RWPE2 (cell line): ENCODE measurements at regions not wholly inside any gene's neighbourhood (a gene's known extent, or its start where the extent isn't known, plus 50 kb on each side); places are given as distances from the start of the nearest gene placed in this dataset.

Experiments used
- ATAC-seq: fragments of 200-7000 bp; cut with Tn5 transposase; 3 replicates; pipeline ENCODE4 v1.9.1; 2021; ENCODE audit warnings: low read depth
- DNase-seq: peaks from one replicate; pipeline ENCODE4 v3.0.0-alpha.2; 2020; ENCODE audit warnings: low spot score
- H3K27ac ChIP-seq: fragments of 450-650 bp; 2 replicates; pipeline ENCODE4 v1.5.1; 2017; ENCODE audit warnings: mild to moderate bottlenecking; ENCODE audit not compliant: poor library complexity, severe bottlenecking
- H3K27me3 ChIP-seq: fragments of 250-450 bp; sonication (Bioruptor Pico); 2 replicates; pipeline ENCODE4 v1.5.1; 2021; ENCODE audit warnings: mild to moderate bottlenecking, moderate library complexity; ENCODE audit not compliant: insufficient read depth, poor library complexity, severe bottlenecking
- H3K36me3 ChIP-seq: fragments of 250-450 bp; sonication (Bioruptor Pico); 2 replicates; pipeline ENCODE4 v1.5.1; 2020; ENCODE audit warnings: low read depth, mild to moderate bottlenecking, moderate library complexity
- H3K4me1 ChIP-seq: fragments of 250-450 bp; sonication (Bioruptor Pico); 2 replicates; pipeline ENCODE4 v1.5.1; 2021; ENCODE audit warnings: mild to moderate bottlenecking, moderate library complexity; ENCODE audit not compliant: insufficient read depth, poor library complexity, severe bottlenecking
- H3K4me3 ChIP-seq: fragments of 250-450 bp; sonication (Bioruptor Pico); 2 replicates; pipeline ENCODE4 v1.5.1; 2021; ENCODE audit warnings: mild to moderate bottlenecking, moderate library complexity; ENCODE audit not compliant: severe bottlenecking
- H3K9me3 ChIP-seq: fragments of 250-450 bp; sonication (Bioruptor Pico); 2 replicates; pipeline ENCODE4 v1.5.1; 2021; ENCODE audit warnings: mild to moderate bottlenecking, moderate library complexity; ENCODE audit not compliant: severe bottlenecking
- CTCF ChIP-seq: fragments of 450-650 bp; IDR thresholded peaks from one replicate; pipeline ENCODE4 v1.5.1; 2017; ENCODE audit warnings: mild to moderate bottlenecking, moderate library complexity; ENCODE audit not compliant: poor library complexity, severe bottlenecking

DNA sequence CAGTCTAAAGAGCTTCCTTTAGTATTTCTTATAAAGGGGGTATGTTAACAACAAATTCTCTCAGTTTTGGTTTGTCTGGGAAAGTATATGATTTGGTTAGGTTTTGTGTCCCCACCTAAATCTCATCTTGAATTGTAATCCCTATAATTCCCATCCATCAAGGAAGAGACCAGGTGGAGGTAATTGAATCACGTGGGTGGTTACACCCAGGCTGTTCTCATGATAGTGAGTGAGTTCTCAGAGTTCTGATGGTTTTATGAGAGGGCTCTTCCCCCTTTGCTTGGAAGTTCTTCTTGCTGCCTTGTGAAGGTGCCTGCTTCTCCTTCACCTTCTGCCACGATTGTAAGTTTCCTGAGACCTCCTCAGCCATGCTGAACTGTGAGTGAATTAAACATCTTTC, 109.1 kb downstream of the MACIR start:
- ATAC-seq (no peak), DNase-seq (no peak)
- no peak overlapping the region for H3K4me3 ChIP-seq

GRCh38 chr5:103366918-103367549, 108.5 kb downstream of the MACIR start:
- H3K36me3 ChIP-seq, result no peaks in the 10 kb centered on the region
- DNase-seq (no peak), ATAC-seq (no peak)
- no peaks in the 10 kb centered on the region for H3K4me1 ChIP-seq
- H3K9me3 ChIP-seq, result no peaks in the 10 kb centered on the region
- H3K27me3 ChIP-seq, result no peaks in the 10 kb centered on the region
- TF ChIP-seq CTCF, result no peak
- no peak overlapping the region for H3K4me3 ChIP-seq
- H3K27ac ChIP-seq, result no peak overlapping the region

More for the DNA sequence above, 109.1 kb downstream of the MACIR start:
- Histone ChIP-seq H3K27me3 (no peaks in the 10 kb centered on the region), H3K27ac (no peak overlapping the region), H3K36me3 (no peaks in the 10 kb centered on the region), H3K9me3 (no peaks in the 10 kb centered on the region), H3K4me1 (no peaks in the 10 kb centered on the region)
- TF ChIP-seq CTCF, result no peak

DNA sequence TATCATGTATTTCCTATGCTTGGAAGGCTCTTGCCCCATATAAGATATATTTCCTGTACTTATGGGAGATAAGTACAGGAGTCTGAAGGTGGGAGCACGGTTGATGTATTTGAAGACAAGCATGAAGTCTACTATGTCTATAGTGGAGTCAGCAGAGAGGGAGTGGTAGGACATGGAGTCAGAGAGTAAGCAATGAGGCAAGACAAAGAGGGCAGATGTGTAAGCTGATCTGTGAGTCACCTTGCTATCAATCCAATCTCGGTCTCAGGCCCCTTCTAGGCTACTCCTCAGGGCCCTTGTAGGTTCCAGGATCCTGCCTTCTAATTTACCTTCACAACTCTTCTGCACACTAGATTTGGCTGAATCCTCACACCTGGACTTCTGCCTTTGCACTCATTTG, 105.5 kb downstream of the MACIR start:
- ATAC-seq, result peak; percentile 82

DNA sequence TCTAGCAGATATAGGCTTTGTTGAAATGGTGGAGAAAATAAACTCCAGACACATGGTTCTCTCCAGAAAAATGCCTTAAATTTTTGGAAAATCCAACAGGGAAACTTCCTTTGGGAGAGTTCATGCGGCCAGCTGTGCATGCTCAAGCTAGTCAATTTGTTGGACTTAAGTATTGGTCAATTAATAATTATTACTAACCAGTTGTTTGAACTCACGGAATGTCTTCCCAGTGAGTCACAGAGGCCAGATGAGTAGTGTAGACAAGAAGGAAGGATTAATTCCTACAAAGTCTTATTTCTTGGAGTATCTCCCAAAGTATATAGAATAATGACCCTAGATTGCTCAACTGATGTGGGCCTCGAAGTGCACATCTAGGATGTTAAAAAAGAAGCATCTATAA, 103.6 kb downstream of the MACIR start:
- H3K27me3 ChIP-seq, result no peaks in the 10 kb centered on the region
- H3K4me1 ChIP-seq, result no peaks in the 10 kb centered on the region
- no peak overlapping the region for H3K27ac ChIP-seq
- H3K9me3 ChIP-seq, result no peaks in the 10 kb centered on the region
- no peaks in the 10 kb centered on the region for H3K36me3 ChIP-seq
- ATAC-seq (peak; percentile 23; the same call in 1 of the 3 replicates), DNase-seq (no peak)
- TF ChIP-seq CTCF, result no peak
- H3K4me3 ChIP-seq, result no peak overlapping the region

More for the DNA sequence above, 105.5 kb downstream of the MACIR start:
- H3K27ac ChIP-seq, result no peak overlapping the region
- TF ChIP-seq CTCF, result no peak
- H3K27me3 ChIP-seq, result no peaks in the 10 kb centered on the region
- no peaks in the 10 kb centered on the region for H3K4me1 ChIP-seq
- H3K9me3 ChIP-seq, result no peaks in the 10 kb centered on the region
- no peak for DNase-seq
- no peak overlapping the region for H3K4me3 ChIP-seq
- no peaks in the 10 kb centered on the region for H3K36me3 ChIP-seq

GRCh38 chr5:103360475-103360874, 101.9 kb downstream of the MACIR start:
- no peaks in the 10 kb centered on the region for H3K9me3 ChIP-seq
- H3K4me1 ChIP-seq, result no peaks in the 10 kb centered on the region
- H3K27ac ChIP-seq, result no peak overlapping the region
- H3K27me3 ChIP-seq, result no peaks in the 10 kb centered on the region
- DNase-seq (no peak), ATAC-seq (no peak)
- TF ChIP-seq CTCF, result no peak
- H3K36me3 ChIP-seq, result no peaks in the 10 kb centered on the region
- no peak overlapping the region for H3K4me3 ChIP-seq
